ENCODE measurements at regions not wholly inside any gene's neighbourhood (a gene's known extent, or its start where the extent isn't known, plus 50 kb on each side); places are given as distances from the start of the nearest gene placed in this dataset.
"Not testable (repeated sequence)": the region's sequence is repeated elsewhere in the genome, so short reads cannot be mapped to it uniquely, and the experiment has no call there.

DNA sequence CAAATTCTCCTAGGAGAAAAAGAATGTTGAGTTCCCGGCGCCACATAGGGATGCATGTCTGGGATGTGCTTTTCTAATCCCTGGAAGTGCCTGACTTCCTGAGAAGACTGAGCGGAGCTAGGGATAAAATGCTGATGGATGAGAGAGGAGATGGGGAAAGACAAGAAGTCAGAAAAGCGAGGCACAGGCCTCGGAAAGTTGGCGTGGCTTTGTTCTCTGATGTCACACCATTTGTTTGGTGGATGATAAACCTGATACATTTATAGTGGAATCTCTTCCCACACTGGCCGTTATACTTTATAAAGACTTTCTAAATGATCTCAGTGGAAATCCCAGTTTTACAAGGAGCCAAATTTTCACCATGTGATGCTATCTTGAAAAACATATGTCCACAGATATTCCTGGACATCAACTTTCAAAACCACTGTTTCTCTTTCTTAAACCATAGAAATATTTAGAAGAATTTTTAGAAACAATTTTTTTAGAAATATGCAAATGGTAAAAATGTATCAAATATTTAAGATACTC, 188.8 kb upstream of the SVIL start:
- no peak for DNase-seq

DNA sequence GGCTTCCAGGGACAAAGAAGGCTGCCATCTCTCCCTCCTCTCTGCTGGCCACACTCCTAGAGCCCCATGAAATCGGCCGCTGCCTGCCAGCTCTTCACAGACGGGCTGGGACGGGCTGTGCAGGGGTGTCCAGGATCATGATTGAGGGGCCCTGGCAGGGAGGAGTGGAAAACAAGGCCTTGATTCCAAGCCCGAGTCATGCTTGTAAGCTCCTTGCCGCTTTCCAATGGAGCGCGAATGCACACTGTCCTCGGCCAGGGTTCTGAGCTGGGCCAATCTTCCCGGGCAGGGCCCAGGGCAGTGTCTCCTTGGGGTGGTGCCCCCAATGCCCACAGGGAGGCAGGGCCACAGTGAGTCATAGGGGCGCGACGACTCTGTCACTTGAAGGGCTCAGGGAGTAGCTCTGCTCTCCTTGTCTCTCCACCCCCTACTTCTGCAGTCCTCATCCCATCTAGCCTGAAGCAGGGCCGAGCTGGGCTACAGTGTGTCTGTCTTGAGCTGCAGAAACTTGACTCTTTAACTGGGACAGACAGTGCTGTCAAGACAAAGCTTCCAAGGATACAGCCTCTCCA, 186.2 kb upstream of the SVIL start:
- peak in 8 of 14 donors; percentile 9 to 68 (median 36) for DNase-seq

DNA sequence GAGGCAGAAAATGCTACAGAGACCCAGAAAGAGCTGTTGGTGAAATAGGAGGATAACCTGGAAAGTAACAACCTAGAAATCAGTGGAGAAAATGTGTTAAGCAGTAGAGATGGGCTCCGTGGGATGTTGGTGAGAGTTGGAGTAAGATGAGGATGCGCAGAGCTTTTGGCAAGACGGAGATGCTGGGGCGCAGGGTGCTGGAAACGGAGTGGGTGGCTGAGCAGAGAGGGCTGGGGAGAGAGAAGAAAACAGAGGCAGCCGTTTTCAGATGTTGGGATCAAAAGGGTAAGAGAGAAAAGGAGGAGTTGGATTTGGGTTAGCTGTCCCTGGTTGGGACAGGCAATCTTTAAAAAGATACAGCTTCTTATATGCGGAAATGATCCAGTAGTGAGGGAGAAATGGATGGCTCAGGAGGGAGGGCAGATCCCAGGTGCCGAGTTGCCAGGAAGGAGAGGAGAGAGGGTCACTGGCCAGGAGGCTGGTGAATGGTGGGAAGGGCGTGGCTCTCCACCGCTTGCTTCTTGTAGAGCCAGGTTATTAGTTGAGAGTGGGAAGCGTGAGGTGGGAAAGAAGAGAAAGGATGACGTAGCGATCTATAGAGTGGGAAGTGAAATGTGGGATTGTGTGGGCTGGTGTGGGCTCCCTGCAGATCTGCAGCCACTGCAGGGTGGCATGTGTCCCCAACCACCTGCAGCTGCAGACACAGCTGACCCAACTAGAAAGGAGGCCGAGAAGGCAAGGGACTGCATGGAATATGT, 182.2 kb upstream of the SVIL start:
- DNase-seq, result no peak

DNA sequence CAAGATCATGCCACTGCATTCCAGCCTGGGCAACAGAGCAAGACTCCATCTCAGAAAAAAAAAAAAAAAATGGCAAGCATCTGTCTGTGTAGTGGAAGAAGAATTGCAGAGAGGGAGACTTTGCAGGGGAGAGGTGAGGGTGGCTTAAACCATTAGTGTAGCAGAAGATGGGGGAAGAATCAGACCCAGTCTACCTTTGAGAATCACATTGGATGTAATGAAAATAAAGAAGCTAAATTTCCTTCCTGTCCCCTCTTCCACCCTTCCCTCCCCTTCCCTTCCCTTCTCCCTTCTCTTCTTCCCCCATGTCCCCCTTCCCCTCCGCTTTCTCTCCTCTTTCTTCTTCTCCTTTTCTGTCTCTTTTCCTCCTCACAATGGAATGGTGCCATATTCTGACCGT, 180.8 kb upstream of the SVIL start:
- no peak for DNase-seq

DNA sequence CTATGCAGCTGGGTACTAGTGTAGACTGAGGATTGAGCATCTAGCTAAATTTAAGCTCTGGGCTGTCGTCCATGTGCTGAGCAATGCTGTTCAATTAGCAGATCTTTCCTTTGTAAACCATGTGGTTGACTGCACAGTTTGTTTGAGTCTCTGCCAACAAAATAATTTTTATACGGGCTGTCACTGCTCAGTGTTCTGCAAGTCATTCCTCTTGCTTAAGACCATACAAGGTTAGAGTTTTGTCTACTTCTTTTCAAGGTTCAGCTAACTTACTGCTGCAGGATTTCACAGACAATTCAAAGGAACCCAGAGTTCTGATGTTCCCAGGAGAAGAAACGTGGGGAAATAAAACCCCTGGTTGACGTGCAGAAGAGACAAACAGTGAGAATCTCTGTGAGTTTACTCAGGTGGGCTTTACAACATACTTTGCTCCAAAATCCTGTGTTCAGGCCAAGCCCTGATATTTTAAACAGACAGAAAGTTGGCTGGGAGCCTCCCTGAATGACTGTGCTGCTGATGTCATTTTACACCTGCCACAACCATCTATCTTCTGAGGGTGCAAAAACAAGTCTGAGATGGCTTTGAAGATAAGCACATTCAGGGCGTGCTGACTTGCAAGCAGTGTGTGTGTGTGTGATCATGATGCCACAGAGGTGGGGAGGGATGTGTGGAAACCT, 177.1 kb upstream of the SVIL start:
- peak in 3 of 14 donors; percentile 7 to 12 (median 7) for DNase-seq

DNA sequence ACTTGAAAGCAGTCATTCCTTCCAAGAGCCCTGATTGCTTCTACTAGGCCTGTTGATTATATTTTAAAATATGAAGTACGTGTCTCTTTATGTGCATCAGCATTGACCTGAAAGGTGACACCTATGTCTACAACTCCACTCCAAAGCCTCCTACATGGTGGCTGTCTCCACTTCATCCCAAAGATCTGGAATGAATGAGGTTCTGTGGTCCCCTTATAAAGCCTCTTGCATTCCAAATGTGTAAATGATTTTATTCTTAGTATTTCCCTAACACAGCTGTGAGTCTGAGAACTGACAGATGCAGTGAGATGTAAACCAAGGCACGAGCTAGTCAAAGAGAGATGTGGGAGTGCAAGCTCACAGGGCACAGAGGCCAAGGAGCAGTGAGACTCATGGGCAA, 176.0 kb upstream of the SVIL start:
- no peak for DNase-seq

DNA sequence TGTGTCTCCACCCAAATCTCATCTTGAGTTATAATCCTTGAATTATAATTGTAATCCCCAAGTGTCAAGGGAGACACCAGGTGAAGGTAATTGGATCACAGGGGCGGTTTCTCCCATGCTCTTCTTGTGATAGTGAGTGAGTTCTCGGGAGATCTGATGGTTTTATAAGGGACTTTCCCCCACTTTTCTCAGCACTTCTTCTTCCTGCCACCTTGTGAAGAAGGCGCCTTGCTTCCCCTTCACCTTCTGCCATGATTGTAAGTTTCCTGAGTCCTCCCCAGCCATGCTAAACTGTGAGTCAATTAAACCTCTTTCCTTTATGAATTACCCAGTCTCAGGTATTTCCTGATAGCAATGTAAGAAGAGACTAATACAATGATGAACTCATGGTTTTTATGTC, 175.5 kb upstream of the SVIL start:
- DNase-seq, result not testable (repeated sequence)

DNA sequence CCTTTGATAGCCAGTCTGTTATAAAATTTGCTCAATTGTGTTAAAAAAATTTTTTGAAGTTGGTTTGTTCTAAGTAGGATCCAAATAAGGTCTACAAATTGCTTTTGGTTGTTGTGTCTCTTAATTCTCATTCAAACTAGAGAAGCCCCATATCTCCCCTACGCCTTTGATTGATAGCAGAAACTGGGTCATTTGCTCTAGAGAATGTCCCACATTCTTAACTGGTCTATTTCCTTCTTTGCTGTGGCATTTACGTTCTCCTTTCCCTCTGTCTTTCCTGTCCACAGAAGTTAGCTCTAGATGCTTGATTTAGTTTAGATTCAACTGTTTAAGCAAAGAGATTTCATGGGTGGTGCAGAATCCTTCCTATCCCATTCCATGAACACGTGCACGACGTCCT, 174.6 kb upstream of the SVIL start:
- DNase-seq, result no peak

DNA sequence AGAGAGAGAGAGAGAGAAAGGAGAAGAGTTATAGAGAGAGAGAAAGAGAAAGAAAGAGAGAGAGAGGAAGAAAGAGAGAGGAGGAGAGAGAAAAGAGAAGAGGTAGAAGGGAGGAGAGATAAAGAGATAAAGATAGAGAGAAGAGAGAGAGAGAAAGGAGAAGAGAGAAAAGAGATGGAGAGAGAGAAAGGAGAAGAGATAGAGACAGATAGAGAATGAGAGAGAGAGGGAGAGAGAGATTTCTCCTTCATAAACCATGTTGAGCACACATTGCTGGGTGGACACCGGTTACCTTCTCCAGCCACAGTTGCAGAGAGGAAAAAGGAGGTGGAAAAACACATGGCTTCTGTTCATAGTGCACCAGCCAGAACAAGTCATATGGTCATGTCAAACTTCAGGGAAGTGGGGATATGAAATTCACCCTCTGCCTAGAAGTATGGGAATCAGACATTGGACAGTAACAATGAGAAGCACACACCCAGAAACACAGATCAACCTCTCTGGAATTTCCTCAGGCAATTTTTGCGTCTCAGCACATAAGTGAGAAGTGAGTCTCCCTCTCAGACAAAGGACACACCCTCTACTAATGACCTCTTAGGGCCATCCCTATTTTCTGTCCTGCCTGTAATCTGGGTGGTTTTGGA, 172.5 kb upstream of the SVIL start:
- DNase-seq, result no peak

DNA sequence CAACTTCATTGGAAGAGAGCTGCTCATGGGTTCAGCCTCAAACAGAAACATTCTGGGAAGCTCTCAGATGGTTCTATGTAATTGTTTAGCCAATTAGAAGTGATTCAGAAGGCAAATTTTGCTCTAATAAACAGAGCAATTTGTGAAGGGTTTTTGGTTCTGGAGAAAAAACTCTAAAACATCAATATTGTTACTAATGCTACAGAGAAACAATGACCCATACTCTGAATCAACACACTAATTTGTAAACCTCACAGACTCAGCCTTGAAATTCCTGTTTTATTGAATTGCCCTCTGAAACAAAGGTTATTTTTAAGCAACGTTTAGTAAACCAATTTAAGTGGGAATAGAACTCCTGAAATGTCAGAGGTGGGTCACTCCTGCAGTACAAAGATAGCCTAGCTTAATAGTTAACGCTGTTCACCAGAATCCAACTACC, 171.6 kb upstream of the SVIL start:
- DNase-seq, result no peak

DNA sequence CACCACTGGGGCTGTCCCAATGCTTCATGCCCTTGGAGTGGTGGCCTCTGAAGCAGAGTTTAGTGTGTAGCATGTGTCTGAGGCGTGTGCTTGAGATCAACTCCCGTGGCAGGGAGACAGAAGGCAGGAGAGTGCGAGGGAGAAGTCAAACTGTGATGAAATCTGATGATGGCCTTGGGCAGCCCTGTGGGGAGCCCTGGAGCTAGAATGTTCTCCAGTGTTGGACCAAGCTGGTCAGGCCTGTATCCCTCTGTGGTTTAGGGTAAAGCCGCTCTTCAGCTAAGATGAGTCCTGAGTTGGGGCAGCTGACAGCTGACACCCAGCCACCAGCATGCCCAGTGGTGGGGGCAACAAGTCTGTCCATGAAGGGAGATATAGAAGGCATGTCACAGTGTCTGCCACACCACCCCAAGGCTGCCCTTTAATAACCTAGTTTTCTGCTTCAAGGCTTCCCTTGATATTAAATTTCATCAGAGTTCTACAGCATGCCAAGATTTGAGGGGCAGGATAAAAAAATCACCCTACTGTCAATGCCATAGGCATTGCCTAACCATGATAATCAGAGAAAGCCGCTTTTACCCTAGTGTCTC, 170.5 kb upstream of the SVIL start:
- no peak for DNase-seq

DNA sequence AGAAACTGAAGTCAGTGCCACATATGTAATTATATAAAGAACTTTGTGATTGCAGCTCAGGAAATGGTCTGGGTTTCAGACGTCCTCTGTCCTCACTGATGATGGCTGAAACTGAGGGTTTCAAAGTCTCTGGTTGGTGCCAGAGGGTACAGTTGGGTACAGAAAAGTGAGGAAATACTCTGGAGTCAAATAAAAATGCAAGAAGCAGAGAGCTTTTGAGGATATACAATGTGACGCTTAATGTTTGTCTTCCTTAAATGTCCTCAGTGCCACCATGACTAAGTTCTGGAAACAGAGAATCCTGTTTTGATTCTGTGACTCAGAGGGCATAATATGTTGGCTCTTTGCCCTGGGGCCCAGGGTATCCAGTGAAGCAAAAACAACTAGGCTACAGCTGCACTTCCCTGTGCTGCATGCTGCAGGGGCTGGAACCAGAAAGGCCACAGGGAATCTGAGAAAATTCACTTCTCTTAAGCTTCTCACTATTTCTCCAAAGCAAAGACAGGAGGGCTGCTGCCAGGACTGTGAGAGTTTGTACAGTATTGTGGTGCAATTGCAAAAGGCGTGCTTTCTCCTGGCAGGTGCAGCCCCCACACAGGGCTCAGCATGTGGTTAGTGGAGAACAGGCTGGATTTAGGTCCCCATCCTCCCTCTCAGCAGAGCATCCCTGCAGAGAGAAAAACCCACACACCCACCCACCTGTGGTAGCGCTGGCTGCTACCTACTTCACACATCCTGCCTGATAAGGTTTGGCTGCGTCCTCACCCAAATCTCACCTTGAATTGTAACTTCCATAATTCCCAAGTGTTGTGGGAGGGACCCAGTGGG, 169.5 kb upstream of the SVIL start:
- DNase-seq, result no peak

DNA sequence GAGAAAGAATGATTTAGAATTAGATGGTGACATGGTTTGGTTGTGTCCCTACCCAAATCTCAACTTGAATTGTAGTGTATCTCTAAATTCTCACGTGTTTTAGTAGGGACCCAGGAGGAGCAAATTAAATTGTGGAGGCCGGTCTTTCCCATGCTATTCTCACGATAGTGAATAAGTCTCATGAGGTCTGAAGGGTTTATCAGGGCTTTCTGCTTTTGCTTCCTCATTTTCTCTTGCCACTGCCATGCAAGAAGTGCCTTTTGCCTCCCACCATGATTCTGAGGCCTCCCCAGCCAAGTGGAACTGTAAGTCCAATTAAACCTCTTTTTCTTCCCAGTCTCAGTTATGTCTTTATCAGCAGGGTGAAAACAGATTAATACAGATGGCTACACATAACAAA, 167.4 kb upstream of the SVIL start:
- no peak for DNase-seq

DNA sequence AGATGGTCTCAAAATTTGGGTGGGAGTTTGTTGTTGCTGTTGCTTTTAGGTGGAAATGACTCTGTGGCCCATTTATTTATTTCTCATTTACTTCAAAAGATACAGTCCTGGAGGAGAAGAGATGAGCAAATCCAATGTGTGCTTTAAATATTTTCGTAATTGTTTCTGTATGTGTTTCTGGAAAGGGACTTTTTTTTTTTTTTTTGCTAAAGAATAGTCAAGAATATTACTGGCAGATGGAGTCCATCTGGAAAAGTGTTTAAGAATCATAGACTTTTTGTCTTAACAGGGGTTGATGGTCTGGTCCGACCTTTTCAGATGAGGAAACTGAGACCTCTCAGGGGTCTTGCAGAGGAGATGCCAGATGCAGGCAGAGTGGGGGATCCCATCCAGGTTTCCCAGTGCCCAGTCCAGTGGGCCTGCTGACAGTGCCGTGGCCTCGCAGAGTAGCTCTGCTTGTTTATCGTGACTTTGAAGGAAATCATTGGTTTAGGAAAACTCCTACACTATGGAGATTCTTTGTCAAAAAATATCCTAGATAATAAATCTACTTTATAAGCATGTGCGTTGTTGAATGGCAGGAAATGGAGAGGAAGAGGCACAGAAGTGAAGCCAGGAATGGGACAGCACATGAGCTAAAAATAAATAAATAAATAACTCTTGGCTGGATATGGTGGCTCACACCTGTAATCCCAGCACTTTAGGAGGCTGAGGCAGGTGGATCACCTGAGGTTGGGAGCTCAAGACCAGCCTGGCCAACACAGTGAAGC, 164.3 kb upstream of the SVIL start:
- no peak for DNase-seq

DNA sequence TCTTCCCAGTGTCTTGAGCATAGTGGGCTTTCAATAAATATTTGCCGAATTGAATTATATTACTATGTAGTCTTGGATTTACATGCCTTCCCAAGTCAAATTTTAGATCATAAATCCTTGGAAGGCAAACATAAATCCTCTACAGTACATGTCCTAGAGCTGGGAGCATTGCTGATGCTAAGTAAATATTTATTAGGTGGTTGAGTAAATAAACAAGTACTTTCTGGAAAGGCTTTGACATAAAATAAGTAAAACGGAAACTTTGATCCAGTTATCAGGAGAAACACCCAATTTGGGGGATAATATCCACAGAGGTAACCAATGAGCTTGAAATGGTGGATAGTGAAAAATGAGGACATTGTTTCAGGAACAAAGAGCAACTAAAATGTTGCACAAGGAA, 162.8 kb upstream of the SVIL start:
- DNase-seq, result no peak

DNA sequence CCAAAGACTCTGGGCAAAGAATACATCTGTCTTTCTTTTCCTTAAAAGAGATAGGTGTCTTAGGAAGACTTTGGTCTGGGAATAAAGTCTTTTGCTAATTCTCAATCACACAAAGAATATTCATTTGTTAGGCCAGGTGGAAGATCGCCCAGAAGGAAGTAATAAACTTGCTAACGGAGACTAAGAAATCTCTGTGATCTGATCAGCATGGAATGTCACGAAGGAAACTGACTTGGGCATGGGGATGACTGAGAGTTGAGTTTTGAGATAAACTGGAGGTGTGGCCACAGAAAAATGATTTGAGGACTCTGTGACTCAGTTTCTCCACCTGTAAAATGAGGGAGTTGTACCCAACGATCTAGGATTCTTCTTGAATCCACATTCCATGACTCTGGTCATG, 161.1 kb upstream of the SVIL start:
- no peak for DNase-seq

DNA sequence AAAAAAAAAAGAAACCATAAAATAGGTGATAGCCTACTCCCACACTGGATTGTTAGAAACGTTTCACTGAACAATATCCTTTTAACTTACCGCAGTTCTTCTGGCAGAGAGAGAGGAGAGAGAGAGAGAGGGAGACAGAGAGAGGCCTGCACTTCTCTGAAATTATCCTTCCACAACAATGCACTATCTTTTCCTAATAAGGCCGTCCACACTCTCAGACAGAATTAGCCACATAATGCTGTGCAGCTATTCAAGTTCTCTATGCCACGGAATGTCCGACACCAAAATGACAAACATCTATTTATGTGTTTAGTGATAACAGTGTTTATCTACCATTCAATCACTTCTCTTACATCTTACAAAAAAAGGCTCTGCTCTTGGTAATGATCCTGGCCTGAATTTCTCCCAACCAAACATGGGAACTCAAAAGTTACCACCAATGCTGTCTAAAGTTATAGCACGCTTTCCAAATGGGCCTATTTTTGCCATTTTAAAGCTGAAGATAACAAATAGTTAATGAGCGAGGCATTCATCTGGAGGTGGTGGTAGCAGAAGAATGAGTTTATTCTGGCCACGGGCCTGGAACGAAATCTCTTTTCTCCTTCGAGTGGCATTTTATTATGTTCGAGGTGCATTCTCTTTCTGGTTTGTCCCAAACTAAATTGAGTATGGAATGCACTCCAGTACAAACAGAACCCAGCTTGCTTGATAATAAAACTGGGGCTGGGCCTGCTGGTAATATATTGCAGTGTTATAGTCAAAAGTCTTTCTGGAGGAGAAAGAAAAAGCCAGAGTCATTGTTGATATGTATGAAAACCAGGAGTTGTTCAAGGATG, 160.2 kb upstream of the SVIL start:
- no peak for DNase-seq

DNA sequence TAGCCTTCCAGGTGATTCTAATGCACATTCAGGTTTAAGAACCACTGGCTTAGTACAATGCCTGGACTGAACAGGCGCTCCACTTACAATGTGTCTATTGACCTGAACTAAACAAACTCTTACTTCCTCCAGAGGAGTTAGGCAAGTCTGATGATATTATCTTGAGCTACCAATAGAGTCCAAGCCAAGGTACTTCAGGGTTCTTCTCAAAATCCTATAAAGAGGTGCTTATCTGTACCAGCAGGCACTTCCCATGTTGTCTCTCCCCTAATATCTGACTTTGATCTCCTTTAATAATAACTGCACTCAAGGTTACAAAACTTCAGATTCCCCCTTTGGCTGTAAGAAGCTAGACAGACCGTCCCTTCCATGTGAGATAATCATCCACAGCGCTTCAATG, 157.0 kb upstream of the SVIL start:
- DNase-seq, result no peak

DNA sequence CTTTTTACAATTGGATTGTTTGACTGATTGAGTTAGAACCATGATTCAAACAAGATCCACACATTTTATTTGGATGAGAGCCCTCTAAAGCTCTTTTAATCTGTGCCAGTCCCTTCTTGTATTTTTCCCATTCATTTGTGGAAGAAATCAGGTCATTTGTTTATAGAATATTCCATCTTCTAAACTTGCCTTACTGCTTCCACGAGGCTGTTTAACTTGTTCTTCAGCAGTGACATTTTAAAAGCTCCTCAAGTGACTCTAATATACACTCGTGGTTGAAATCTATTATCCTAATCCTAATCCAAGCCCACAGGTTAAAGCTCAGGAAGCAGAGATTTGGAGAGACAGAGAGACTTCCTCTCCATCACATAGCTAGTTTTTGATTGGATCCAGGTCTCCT, 155.4 kb upstream of the SVIL start:
- no peak for DNase-seq

DNA sequence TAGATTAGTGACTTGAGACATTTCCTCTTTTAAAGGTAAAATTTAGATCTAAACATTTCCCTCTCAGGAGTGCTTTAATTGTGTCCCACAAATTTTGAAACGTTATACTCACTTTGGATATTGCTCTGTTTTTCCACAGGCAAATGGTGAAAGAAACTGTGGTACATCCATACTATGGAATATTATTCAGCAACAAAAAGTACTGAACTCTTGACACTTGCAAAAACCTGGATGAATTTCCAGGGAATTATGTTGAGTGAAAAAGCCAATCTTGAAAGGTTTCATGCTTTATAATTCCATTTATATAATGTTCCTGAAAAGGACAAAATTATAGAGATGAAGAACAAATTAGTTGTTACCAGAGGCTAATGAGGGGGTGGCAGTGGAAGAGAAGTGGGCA, 153.3 kb upstream of the SVIL start:
- DNase-seq, result no peak

All from C1 segment of cervical spinal cord (tissue), 14 donors.